ENCODE measurements at regions not wholly inside any gene's neighbourhood (a gene's known extent, or its start where the extent isn't known, plus 50 kb on each side); places are given as distances from the start of the nearest gene placed in this dataset.

DNA sequence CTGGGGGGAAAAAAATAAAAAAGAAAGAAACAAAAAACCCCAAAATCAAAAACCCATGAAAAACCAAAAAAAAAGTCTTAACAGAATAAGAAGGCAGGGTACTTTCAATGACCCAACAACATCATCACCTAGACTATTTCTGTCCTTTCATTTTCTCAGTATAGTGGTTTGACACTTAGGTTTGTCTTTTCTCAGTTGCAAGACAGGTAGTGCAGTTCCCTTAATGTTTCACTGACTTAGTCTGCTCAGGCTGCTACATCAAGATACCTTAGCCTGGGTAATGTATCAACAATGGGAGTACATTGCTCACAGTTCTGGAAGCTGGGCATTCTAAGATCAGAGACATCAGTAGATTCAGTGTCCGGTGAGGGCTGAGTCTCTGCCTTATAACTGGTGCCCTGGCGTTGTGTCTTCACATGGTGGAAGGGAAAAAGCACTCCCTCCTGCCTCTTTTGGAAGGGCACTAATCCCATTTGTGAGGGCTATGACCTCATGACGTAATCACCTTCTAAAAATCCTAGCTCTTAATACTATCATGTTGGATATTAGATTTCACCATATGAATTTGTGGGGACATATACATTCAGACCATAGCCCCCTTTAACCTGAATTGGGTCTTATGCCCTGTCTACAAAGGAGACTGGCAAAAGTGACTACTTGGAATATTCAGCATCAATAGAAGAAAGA, 362.3 kb upstream of the RBFOX1 start (continued):
- TF ChIP-seq TSHZ2 (CRISPR knock-in tag; IDR thresholded peaks at IDR 0.05), result no peak
- no peak for TF ChIP-seq ZNF70 (CRISPR knock-in tag; IDR thresholded peaks at IDR 0.05)
- no peak for TF ChIP-seq ESRRG (CRISPR knock-in tag; IDR thresholded peaks at IDR 0.05)
- TF ChIP-seq RARB (CRISPR knock-in tag; IDR thresholded peaks at IDR 0.05), result no peak
- TF ChIP-seq ISL1 (CRISPR knock-in tag; IDR thresholded peaks at IDR 0.05), result no peak
- TF ChIP-seq ZNF8 (CRISPR knock-in tag; IDR thresholded peaks at IDR 0.05), result no peak
- no peak for TF ChIP-seq BACH2 (CRISPR knock-in tag; IDR thresholded peaks at IDR 0.05; ENCODE audit: borderline replicate concordance)
- no peak for TF ChIP-seq ZNF565 (CRISPR knock-in tag; conservative IDR thresholded peaks at IDR 0.05; ENCODE audit: low read depth)
- TF ChIP-seq PPARA (CRISPR knock-in tag; IDR thresholded peaks at IDR 0.05; ENCODE audit: borderline replicate concordance), result no peak
- TF ChIP-seq TOX (CRISPR knock-in tag; IDR thresholded peaks at IDR 0.05; ENCODE audit: borderline replicate concordance), result no peak
- no peak for TF ChIP-seq ZC3H10 (CRISPR knock-in tag; IDR thresholded peaks at IDR 0.05)
- TF ChIP-seq POU6F1 (CRISPR knock-in tag; IDR thresholded peaks at IDR 0.05; ENCODE audit: borderline replicate concordance, low read depth), result no peak

GRCh38 chr16:6969594-6969993, 363.1 kb upstream of the RBFOX1 start:
- TF ChIP-seq, protein P1, sequence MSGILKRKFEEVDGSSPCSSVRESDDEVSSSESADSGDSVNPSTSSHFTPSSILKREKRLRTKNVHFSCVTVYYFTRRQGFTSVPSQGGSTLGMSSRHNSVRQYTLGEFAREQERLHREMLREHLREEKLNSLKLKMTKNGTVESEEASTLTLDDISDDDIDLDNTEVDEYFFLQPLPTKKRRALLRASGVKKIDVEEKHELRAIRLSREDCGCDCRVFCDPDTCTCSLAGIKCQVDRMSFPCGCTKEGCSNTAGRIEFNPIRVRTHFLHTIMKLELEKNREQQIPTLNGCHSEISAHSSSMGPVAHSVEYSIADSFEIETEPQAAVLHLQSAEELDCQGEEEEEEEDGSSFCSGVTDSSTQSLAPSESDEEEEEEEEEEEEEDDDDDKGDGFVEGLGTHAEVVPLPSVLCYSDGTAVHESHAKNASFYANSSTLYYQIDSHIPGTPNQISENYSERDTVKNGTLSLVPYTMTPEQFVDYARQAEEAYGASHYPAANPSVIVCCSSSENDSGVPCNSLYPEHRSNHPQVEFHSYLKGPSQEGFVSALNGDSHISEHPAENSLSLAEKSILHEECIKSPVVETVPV (CRISPR knock-in tag; IDR thresholded peaks at IDR 0.05), result no peak
- no peak for TF ChIP-seq ESRRG (CRISPR knock-in tag; IDR thresholded peaks at IDR 0.05)
- no peak for TF ChIP-seq OSR1 (CRISPR knock-in tag; IDR thresholded peaks at IDR 0.05)
- TF ChIP-seq ZNF565 (CRISPR knock-in tag; conservative IDR thresholded peaks at IDR 0.05; ENCODE audit: low read depth), result no peak
- TF ChIP-seq ZC3H10 (CRISPR knock-in tag; IDR thresholded peaks at IDR 0.05), result no peak
- TF ChIP-seq CREB5 (CRISPR knock-in tag; IDR thresholded peaks at IDR 0.05; ENCODE audit: low read depth), result no peak
- no peak for ATAC-seq

DNA sequence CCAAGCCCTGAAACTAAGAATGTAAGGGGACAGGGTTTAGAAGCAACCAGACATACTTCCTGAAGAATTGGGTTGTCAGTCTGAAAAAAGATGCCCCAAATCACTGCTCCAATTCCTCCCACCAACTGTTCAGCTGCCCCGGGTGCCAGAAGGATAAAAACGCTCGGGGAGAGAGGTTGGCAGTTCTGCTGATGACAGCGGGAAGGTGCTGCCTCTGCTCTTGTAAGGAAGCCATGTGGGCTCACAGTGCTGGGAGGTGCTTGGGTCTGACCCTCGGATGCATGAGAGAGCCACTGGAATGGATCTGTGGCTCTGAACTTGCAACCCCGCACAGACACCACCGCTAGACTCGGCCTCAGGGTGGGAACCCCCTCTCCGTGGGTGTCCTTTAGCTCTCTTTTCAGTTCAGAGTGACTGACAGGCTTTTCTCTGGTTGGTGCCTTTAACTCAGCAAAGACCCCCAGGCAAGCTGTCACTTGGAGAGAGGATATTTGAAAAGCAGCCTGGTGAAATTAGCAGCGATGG, 364.8 kb upstream of the RBFOX1 start:
- no peak for ATAC-seq
- TF ChIP-seq CREB5 (CRISPR knock-in tag; IDR thresholded peaks at IDR 0.05; ENCODE audit: low read depth) (no peak), ESRRG (CRISPR knock-in tag; IDR thresholded peaks at IDR 0.05) (no peak), GLIS3 (CRISPR knock-in tag; IDR thresholded peaks at IDR 0.05) (no peak), RARB (CRISPR knock-in tag; IDR thresholded peaks at IDR 0.05) (no peak), ZFP30 (CRISPR knock-in tag; IDR thresholded peaks at IDR 0.05) (no peak), ARNTL (CRISPR knock-in tag; IDR thresholded peaks at IDR 0.05; ENCODE audit: borderline replicate concordance, low read depth) (no peak), TSHZ2 (CRISPR knock-in tag; IDR thresholded peaks at IDR 0.05) (no peak), ZFP3 (CRISPR knock-in tag; IDR thresholded peaks at IDR 0.05) (no peak), ZNF565 (CRISPR knock-in tag; conservative IDR thresholded peaks at IDR 0.05; ENCODE audit: low read depth) (no peak), ZC3H10 (CRISPR knock-in tag; IDR thresholded peaks at IDR 0.05) (no peak), ZNF70 (CRISPR knock-in tag; IDR thresholded peaks at IDR 0.05) (no peak), PPARA (CRISPR knock-in tag; IDR thresholded peaks at IDR 0.05; ENCODE audit: borderline replicate concordance) (no peak), SNAI2 (CRISPR knock-in tag; IDR thresholded peaks at IDR 0.05) (no peak)

Measured in SK-N-SH treated with all-trans-retinoic acid at 6 μM for 48 hours (cell line).